Activated CD4-positive, alpha-beta T cell treated with anti-CD3 and anti-CD28 coated beads, Interleukin-2, amount 10 ng/mL, durations not matched to agents 24 days and 14 days (primary cell): ENCODE measurements at regions not wholly inside any gene's neighbourhood (a gene's known extent, or its start where the extent isn't known, plus 50 kb on each side); places are given as distances from the start of the nearest gene placed in this dataset.
"Not testable (repeated sequence)": the region's sequence is repeated elsewhere in the genome, so short reads cannot be mapped to it uniquely, and the experiment has no call there.

Experiments used
- DNase-seq: peaks from one replicate; pipeline ENCODE4 v3.0.0; 2022
- H3K27ac Mint-ChIP-seq: one replicate; pipeline ENCODE4 v1.8.0; 2022; ENCODE audit warnings: mild to moderate bottlenecking, mixed read lengths
- H3K27me3 Mint-ChIP-seq: one replicate; pipeline ENCODE4 v1.8.0; 2022; ENCODE audit warnings: mixed read lengths
- H3K36me3 Mint-ChIP-seq: one replicate; pipeline ENCODE4 v1.8.0; 2022; ENCODE audit warnings: low read depth, mild to moderate bottlenecking, mixed read lengths
- H3K4me1 Mint-ChIP-seq: one replicate; pipeline ENCODE4 v1.8.0; 2021; ENCODE audit warnings: mixed read lengths
- H3K4me3 Mint-ChIP-seq: one replicate; pipeline ENCODE4 v1.8.0; 2022; ENCODE audit warnings: mild to moderate bottlenecking, moderate library complexity, mixed read lengths
- H3K9me3 Mint-ChIP-seq: one replicate; pipeline ENCODE4 v1.8.0; 2021; ENCODE audit warnings: mixed read lengths
- intact Hi-C: fragments of 100-400 bp; cut with micrococcal nuclease; formaldehyde crosslinking; loops from one replicate; pipeline ENCODE4 v1.15.1; 2023

DNA sequence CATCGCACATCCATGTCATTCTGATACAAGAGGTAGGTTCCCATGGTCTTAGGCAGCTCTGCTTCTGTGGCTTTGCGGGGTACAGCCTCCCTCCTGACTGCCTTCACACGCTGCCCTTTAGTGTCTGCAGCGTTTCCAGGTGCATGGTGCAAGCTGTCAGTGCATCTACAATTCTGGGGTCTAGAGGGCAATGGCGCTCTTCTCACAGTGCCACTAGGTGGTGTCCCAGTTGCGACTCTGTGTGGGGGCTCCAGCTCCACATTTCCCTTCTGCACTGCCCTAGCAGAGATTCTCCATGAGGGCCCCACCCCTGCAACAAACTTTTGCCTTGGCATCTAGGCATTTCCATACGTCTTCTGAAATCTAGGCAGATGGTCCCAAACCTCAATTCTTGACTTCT is 138.2 kb upstream of the BRINP3 start:
- DNase-seq, result no peak
- H3K27me3 Mint-ChIP-seq, result no peaks in the 10 kb centered on the region
- H3K4me1 Mint-ChIP-seq, result no peaks in the 10 kb centered on the region
- H3K36me3 Mint-ChIP-seq, result no peaks in the 10 kb centered on the region
- intact Hi-C loops, result no loop called here
- no peak overlapping the region for H3K27ac Mint-ChIP-seq
- no peaks in the 10 kb centered on the region for H3K9me3 Mint-ChIP-seq
- H3K4me3 Mint-ChIP-seq, result no peak overlapping the region

DNA sequence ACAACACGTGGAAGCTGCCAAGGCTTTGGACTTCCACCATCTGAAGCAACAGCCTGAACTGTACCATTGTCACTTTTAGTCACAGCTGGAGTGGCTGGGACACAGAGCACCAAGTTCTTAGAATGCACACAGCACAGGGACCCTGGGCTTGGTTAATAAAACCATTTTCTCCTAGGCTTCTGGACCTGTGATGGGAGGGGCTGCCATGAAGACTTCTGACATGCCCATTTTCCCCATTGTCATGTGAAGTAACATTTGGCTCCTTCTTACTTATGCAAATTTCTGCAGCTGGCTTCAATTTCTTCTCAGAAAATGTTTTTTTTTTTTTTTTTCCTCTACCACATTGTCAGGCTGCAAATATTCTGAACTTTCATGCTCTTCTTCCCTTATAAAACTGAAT is 138.6 kb upstream of the BRINP3 start:
- no peaks in the 10 kb centered on the region for H3K36me3 Mint-ChIP-seq
- H3K4me3 Mint-ChIP-seq, result no peak overlapping the region
- no peak overlapping the region for H3K27ac Mint-ChIP-seq
- no peaks in the 10 kb centered on the region for H3K4me1 Mint-ChIP-seq
- intact Hi-C loops, result no loop called here
- H3K9me3 Mint-ChIP-seq, result no peaks in the 10 kb centered on the region
- no peaks in the 10 kb centered on the region for H3K27me3 Mint-ChIP-seq
- no peak for DNase-seq

DNA sequence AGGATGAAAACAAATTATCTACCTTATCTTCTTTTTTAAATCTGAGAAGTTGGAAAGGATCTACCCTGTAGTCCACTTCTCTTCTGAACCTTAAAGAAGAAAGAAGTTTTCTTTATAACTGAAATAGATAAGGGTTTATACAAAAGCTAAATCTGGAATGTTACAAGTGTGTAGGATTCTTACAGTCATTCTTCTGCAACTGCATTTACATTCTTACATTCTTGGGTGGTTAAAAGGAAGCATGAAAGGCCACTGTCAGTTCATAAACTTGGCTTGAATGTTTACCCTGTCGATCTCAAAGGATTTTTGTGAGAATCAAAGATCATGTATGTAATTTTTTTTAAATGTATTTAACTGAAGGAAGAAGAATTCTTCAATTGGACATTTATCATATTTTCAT is 142.1 kb upstream of the BRINP3 start:
- Mint-ChIP-seq H3K27me3 (no peaks in the 10 kb centered on the region), H3K9me3 (no peaks in the 10 kb centered on the region), H3K4me1 (no peaks in the 10 kb centered on the region), H3K27ac (no peak overlapping the region), H3K4me3 (no peak overlapping the region), H3K36me3 (no peaks in the 10 kb centered on the region)
- no peak for DNase-seq
- intact Hi-C loops, result no loop called here

DNA sequence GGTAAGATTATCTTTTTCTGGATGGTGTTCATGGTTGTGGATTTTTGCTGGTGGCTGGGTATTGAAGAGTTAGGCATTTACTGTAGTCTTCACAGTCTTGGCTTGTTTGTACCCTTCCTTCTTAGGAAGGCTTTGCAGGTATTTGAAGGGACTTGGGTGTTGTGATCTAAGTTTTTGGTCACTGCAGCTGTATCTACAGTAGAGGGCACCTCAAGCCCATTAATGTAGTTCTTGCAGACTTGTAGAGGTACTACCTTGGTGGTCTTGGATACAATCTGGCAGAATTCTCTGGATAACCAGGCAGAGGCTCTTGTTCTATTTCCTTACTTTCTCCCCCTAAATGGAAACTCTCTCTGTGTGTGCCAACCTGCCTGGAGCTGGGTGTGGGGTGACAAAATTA is 155.8 kb upstream of the BRINP3 start:
- H3K4me3 Mint-ChIP-seq, result no peak overlapping the region
- H3K27me3 Mint-ChIP-seq, result no peaks in the 10 kb centered on the region
- intact Hi-C loops, result no loop called here
- no peaks in the 10 kb centered on the region for H3K36me3 Mint-ChIP-seq
- no peaks in the 10 kb centered on the region for H3K4me1 Mint-ChIP-seq
- DNase-seq, result no peak
- no peak overlapping the region for H3K27ac Mint-ChIP-seq
- H3K9me3 Mint-ChIP-seq, result peaks cover 7% of the 10 kb centered on the region

DNA sequence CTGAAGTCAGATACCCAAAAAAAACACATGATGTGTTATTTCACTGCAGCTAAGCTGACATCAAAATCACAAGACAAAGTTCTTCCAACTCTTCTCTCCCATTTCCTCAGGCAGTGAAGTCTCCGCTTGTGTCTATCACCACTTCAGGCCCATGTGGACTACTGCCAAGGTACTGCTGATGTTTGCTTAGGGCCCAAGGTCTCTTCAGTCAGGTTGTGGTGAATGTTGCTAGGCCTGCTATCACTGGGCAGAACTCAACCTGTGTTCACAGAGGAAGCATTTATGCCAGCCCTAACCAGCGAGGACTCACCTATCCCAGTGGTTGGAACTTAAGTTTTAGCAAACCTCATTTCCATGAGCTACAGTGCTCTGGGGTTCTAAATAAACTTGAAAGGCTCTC is 156.5 kb upstream of the BRINP3 start:
- Mint-ChIP-seq H3K27ac (no peak overlapping the region), H3K4me1 (no peaks in the 10 kb centered on the region), H3K4me3 (no peak overlapping the region), H3K9me3 (peaks cover 7% of the 10 kb centered on the region), H3K36me3 (no peaks in the 10 kb centered on the region), H3K27me3 (no peaks in the 10 kb centered on the region)
- intact Hi-C loops, result no loop called here
- no peak for DNase-seq

DNA sequence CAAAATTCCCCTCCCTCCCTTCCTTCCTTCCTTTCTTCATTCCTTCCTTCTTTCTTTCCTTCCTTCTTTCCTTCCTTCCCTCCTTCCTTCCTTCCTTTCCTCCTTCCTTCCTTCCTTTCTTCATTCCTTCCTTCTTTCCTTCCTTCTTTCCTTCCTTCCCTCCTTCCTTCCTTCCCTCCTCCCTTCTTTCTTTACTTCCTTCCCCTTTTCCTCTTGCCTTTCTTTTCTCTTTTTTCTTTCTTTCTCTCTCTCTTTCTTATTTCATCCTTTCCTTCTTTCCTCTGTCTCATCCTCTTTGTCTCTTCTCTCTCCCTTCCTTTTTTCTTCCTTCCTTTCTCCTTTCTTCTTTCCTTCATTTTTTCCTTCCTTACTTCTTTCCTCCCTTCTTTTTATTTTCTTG is 171.9 kb upstream of the BRINP3 start:
- Mint-ChIP-seq H3K36me3 (no peaks in the 10 kb centered on the region), H3K4me3 (no peak overlapping the region), H3K27ac (no peak overlapping the region), H3K9me3 (peaks cover 8% of the 10 kb centered on the region), H3K4me1 (no peaks in the 10 kb centered on the region), H3K27me3 (no peaks in the 10 kb centered on the region)
- intact Hi-C loops, result no loop called here
- DNase-seq, result no peak

DNA sequence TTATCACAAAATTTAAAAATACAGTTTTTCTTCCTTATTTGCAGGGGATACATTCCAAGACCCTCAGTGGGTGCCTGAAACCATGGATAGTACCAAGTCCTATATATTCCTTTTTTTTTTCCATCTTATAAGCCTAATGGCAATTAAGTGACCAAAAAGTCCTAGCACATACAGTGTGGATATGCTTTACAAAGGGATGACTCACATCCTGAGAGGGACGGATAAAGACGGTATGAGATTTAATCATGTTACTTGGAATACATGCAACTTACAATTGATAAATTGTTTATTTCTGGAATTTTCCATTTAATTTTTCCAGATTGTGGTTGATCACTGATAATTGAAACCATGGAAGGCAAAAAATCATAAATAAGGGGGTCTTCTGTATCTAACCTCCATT is 181.2 kb upstream of the BRINP3 start:
- no peak for DNase-seq
- intact Hi-C loops, result no loop called here
- Mint-ChIP-seq H3K9me3 (no peaks in the 10 kb centered on the region), H3K4me3 (no peak overlapping the region), H3K4me1 (no peaks in the 10 kb centered on the region), H3K27ac (no peak overlapping the region), H3K27me3 (no peaks in the 10 kb centered on the region), H3K36me3 (no peaks in the 10 kb centered on the region)

DNA sequence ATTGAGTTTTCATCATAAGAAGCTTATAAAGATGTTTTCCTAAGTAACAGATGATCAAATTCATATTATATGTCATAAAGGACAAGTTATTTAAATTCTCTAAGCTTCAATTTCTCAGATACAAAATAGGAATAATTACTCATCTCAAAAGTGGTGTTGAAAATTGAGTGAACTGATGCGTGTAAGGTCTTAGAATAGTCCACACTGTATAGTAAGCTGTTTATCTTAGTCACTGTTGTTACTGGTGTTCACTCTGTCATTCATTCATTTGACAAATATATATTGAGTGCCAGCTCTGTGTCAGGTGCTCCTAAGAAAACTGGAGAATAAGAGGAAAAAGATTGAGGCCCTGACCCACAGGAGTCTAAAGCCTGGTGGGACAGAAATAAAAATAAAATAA is 186.3 kb upstream of the BRINP3 start:
- H3K27ac Mint-ChIP-seq, result no peak overlapping the region
- intact Hi-C loops, result no loop called here

DNA sequence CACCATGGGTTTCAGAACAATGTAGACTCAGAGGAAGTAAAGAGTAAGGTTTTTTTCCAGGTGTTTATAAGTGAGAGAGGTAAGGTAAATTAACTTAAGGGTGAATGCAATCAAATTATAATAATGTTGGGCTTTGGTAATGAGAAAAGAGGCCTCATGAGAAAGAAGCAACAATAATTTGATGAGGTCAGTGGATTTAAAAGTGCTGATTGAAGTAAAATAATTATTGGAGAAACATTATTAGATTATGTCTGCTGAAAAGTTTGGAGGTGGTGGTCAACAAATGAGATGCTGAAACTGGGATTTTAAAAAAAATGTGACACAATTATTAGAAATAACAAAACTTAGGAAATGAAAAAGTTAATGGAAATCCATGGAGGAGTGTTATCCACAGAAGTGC is 187.4 kb upstream of the BRINP3 start:
- H3K9me3 Mint-ChIP-seq, result peaks cover 4% of the 10 kb centered on the region
- intact Hi-C loops, result no loop called here
- DNase-seq, result no peak
- no peaks in the 10 kb centered on the region for H3K27me3 Mint-ChIP-seq
- no peak overlapping the region for H3K4me3 Mint-ChIP-seq
- H3K27ac Mint-ChIP-seq, result no peak overlapping the region
- no peaks in the 10 kb centered on the region for H3K4me1 Mint-ChIP-seq
- no peaks in the 10 kb centered on the region for H3K36me3 Mint-ChIP-seq

More for the DNA sequence above, 186.3 kb upstream of the BRINP3 start:
- Mint-ChIP-seq H3K4me3 (no peak overlapping the region), H3K27me3 (no peaks in the 10 kb centered on the region), H3K36me3 (no peaks in the 10 kb centered on the region), H3K4me1 (no peaks in the 10 kb centered on the region), H3K9me3 (peaks cover 4% of the 10 kb centered on the region)
- no peak for DNase-seq

DNA sequence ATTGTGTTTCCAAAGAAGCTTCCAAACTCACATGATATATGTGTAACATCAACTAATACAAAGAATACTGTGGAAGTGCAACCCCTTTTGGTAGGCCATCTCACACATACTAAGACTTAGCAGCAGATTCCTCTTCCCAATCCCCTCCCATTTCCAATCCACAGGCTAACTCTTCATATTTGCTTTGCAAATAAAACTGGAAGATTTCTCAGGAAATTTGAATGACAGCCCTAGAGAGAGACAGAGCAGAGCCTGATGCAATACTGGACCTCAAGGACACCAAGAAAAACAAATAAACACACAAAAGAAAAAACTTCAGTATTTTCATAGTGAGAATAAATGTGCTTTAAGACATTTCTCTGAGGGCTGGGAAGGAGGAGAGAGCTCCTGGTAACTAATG is 190.2 kb upstream of the BRINP3 start:
- Mint-ChIP-seq H3K27ac (no peak overlapping the region), H3K4me1 (no peaks in the 10 kb centered on the region), H3K27me3 (no peaks in the 10 kb centered on the region), H3K9me3 (peaks cover 4% of the 10 kb centered on the region), H3K36me3 (no peaks in the 10 kb centered on the region), H3K4me3 (no peak overlapping the region)
- intact Hi-C loops, result no loop called here
- no peak for DNase-seq

DNA sequence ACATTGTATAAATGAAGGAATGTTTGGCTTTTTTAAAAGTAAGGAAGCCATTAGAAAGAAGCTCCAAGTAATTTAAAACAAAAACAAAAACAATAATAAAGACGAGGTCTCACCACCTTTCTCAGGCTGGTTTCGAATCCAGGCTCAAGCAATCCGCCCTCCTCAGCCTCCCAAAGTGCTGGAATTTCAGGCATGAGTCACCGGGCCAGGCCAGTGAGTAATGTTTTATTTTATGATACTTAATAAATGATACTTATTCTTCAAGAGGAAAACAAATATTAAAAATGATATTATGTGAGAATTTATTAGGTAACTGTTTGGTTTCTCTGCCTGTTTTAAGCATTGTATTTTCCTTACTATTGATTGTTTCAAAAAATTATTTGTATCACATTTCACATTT is 201.4 kb upstream of the BRINP3 start:
- Mint-ChIP-seq H3K36me3 (no peaks in the 10 kb centered on the region), H3K9me3 (peaks cover 5% of the 10 kb centered on the region), H3K4me3 (no peak overlapping the region), H3K4me1 (no peaks in the 10 kb centered on the region), H3K27ac (no peak overlapping the region), H3K27me3 (no peaks in the 10 kb centered on the region)
- no peak for DNase-seq
- intact Hi-C loops, result no loop called here

DNA sequence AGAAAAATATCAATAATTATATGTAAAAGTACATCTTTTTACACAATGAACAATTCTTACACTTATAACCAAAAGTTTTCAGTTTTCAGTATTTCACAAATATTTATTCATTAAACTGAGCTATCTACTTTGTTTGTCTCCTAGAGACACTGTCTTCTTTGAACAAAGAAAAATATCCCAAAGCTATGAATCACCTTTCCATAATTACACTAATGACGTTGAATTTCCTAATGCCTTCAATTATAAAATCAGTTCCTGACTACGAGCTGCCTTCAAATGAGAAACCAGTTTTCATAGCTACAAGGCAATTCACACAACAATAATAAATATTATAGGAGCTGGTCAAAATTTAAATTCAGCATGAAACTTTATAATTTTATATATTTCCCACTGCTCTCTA is 201.8 kb upstream of the BRINP3 start:
- Mint-ChIP-seq H3K36me3 (no peaks in the 10 kb centered on the region), H3K9me3 (peaks cover 5% of the 10 kb centered on the region), H3K4me1 (no peaks in the 10 kb centered on the region), H3K27me3 (no peaks in the 10 kb centered on the region), H3K4me3 (no peak overlapping the region), H3K27ac (no peak overlapping the region)
- no peak for DNase-seq
- intact Hi-C loops, result no loop called here

DNA sequence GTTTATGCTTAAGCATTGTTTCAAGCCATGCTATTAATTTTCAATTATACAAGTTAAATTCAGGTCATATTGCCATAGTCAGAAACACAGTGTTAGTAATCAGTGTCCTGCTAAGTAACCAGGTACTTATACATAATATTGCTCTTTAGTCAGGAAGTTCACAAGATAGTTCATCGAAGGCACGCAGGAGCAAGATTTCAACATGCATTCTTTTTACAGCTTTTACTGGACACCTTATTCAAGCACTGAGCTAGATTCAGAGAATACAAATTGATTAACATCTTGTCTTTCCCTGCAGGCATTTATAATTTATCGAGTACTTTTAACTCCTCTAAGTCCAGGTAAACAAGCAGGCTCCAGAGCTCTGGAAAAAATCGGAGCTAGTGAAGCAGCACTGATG is 202.3 kb upstream of the BRINP3 start:
- H3K27ac Mint-ChIP-seq, result no peak overlapping the region
- no peak for DNase-seq
- no peak overlapping the region for H3K4me3 Mint-ChIP-seq
- H3K9me3 Mint-ChIP-seq, result peaks cover 5% of the 10 kb centered on the region
- no peaks in the 10 kb centered on the region for H3K4me1 Mint-ChIP-seq
- H3K27me3 Mint-ChIP-seq, result no peaks in the 10 kb centered on the region
- H3K36me3 Mint-ChIP-seq, result no peaks in the 10 kb centered on the region
- intact Hi-C loops, result no loop called here

DNA sequence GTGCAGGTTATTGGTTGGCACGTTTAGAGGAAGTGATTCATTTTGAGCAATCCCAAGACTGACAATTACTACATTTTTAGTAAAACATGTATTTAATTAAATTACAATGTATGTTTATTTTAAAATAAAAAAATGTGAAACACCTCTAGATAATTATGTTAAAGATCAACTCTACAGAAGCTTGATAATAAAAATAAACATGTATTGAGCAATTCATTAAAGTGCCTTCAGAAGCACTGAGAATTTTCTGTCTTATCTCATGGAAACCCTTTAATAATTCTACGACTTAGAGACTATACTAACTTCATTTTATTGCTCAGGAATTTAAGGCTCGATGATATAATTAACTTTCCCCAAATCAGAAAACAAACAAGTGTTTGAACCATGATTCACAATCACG is 208.0 kb upstream of the BRINP3 start:
- H3K27me3 Mint-ChIP-seq, result no peaks in the 10 kb centered on the region
- H3K4me1 Mint-ChIP-seq, result no peaks in the 10 kb centered on the region
- no peak overlapping the region for H3K27ac Mint-ChIP-seq
- intact Hi-C loops, result no loop called here
- no peak for DNase-seq
- H3K4me3 Mint-ChIP-seq, result no peak overlapping the region
- H3K9me3 Mint-ChIP-seq, result peaks cover 5% of the 10 kb centered on the region
- no peaks in the 10 kb centered on the region for H3K36me3 Mint-ChIP-seq

DNA sequence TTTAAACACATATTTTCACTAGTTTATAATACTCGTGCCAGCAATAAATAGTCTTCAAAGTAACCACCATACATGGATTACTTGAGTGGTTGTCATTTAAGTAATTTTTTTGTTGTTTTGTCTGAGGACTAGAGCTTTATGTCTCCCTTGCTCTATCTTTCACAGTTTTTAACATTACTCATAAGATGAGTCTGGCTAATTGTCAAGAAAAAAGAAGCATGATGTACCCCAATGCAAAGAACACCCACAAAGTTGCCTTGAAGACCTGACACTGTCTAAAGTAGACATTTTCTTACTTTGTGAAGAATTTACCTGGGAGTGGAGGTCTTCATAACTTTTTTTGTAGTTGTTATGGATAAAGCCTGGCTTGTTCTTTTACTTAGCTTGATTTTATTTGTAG is 210.4 kb upstream of the BRINP3 start:
- Mint-ChIP-seq H3K27me3 (no peaks in the 10 kb centered on the region), H3K4me3 (no peak overlapping the region), H3K36me3 (no peaks in the 10 kb centered on the region), H3K4me1 (no peaks in the 10 kb centered on the region), H3K27ac (no peak overlapping the region), H3K9me3 (peaks cover 6% of the 10 kb centered on the region)
- intact Hi-C loops, result no loop called here
- no peak for DNase-seq

DNA sequence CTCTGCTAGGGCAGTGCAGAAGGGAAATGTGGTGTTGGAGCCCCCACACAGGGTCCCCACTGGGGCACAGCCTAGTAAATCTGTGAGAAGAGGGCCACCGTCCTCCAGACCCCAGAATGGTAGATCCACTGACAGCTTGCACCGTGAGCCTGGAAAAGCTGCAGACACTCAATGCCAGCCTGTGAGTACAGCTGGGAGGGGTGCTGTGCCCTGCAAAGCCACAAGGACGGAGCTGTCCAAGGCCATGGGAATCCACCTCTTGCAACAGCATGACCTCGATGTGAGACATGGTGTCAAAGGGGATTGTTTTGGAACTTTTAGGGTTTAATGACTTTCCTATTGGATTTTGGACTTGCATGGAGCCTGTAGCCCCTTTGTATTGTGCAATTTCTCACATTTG is 220.8 kb upstream of the BRINP3 start:
- intact Hi-C loops, H3K9me3 Mint-ChIP-seq, DNase-seq, H3K4me3 Mint-ChIP-seq, H3K36me3 Mint-ChIP-seq, H3K27ac Mint-ChIP-seq, H3K27me3 Mint-ChIP-seq, H3K4me1 Mint-ChIP-seq: not testable (repeated sequence)
